H1 (cell line): ENCODE measurements at regions not wholly inside any gene's neighbourhood (a gene's known extent, or its start where the extent isn't known, plus 50 kb on each side); places are given as distances from the start of the nearest gene placed in this dataset.

Experiments
- CTCF ChIA-PET: fragments of 300-600 bp; sonication (Branson Sonifier 250); formaldehyde crosslinking; loops from one replicate; lab custom pipeline; 2021; ENCODE audit not compliant: partially characterized antibody; lab: Charles Lee
- POLR2A ChIA-PET: fragments of 300-600 bp; sonication (Branson Sonifier 250); formaldehyde crosslinking; loops from one replicate; lab custom pipeline; 2021; ENCODE audit warnings: inconsistent platforms; ENCODE audit not compliant: partially characterized antibody; lab: Charles Lee
- DNase-seq, 2 experiments: peaks; one replicate each; pipeline versions ENCODE4 v3.0.0 to v3.0.0-alpha.2; 2010 to 2022; ENCODE audit warnings: low spot score in 2 of 2, low read depth in 1 of 2, mixed read lengths in 1 of 2
- FAIRE-seq: peaks from 2 replicates; lab custom pipeline; 2011; peaks lifted over from hg19 to GRCh38; lab: Jason Lieb, UNC
- H2AFZ ChIP-seq: 2 replicates; pipeline ENCODE4 v1.8.1; 2012; ENCODE audit warnings: low read length, inconsistent platforms
- H2AK5ac ChIP-seq: 2 replicates; pipeline ENCODE4 v1.6.1; 2013; ENCODE audit warnings: low read depth, low read length
- H2BK120ac ChIP-seq: replicated peaks from 2 replicates; pipeline ENCODE3; 2013; ENCODE audit warnings: low read depth, low read length, inconsistent platforms
- H2BK12ac ChIP-seq: 2 replicates; pipeline ENCODE4 v1.6.1; 2013; ENCODE audit warnings: low read depth, low read length
- H2BK15ac ChIP-seq: 2 replicates; pipeline ENCODE4 v1.6.1; 2013; ENCODE audit warnings: low read length
- H2BK20ac ChIP-seq: 2 replicates; pipeline ENCODE4 v1.6.1; 2013; ENCODE audit warnings: low read length
- H2BK5ac ChIP-seq: 2 replicates; pipeline ENCODE4 v1.6.1; 2013; ENCODE audit warnings: low read depth, low read length
- H3K14ac ChIP-seq: 2 replicates; pipeline ENCODE4 v1.6.1; 2013; ENCODE audit warnings: inconsistent platforms; ENCODE audit not compliant: insufficient read length
- H3K18ac ChIP-seq: 2 replicates; pipeline ENCODE4 v1.6.1; 2013; ENCODE audit warnings: low read length; ENCODE audit errors: extremely low read depth
- H3K23ac ChIP-seq: 2 replicates; pipeline ENCODE4 v1.6.1; 2013; ENCODE audit warnings: inconsistent platforms; ENCODE audit not compliant: insufficient read length
- H3K23me2 ChIP-seq: 2 replicates; pipeline ENCODE4 v1.6.1; 2013; ENCODE audit warnings: low read depth, low read length
- H3K27ac ChIP-seq: 2 replicates; pipeline ENCODE4 v1.6.1; 2011; ENCODE audit warnings: low read depth, low read length, inconsistent platforms
- H3K27me3 ChIP-seq, 4 experiments: replicated peaks in 1 of 4; 1 replicate in 1 of 4; 2 replicates in 3 of 4; pipeline versions ENCODE4 v1.6.1 to v1.8.1; 2011 to 2013; ENCODE audit warnings: low read length in 3 of 4, mild to moderate bottlenecking in 3 of 4, inconsistent platforms in 2 of 4, mixed read lengths in 2 of 4, moderate library complexity in 1 of 4; ENCODE audit not compliant: control insufficient read depth in 3 of 4, insufficient read depth in 3 of 4; ENCODE audit errors: extremely low read depth in 1 of 4
- H3K36me3 ChIP-seq, 4 experiments: 2 replicates each; pipeline versions ENCODE4 v1.6.1 to v1.8.1; 2011 to 2013; ENCODE audit warnings: mild to moderate bottlenecking in 4 of 4, low read length in 3 of 4, moderate library complexity in 2 of 4, control low read depth in 1 of 4, inconsistent platforms in 1 of 4; ENCODE audit not compliant: insufficient read depth in 4 of 4, control insufficient read depth in 2 of 4
- H3K4ac ChIP-seq: replicated peaks from 2 replicates; pipeline ENCODE3; 2013; ENCODE audit warnings: low read length, low read depth, mixed read lengths, inconsistent platforms; ENCODE audit not compliant: insufficient read length
- H3K4me1 ChIP-seq, 4 experiments: replicated peaks in 1 of 4; 1 replicate in 1 of 4; 2 replicates in 3 of 4; pipeline versions ENCODE4 v1.6.1 to v1.8.1; 2011 to 2013; ENCODE audit warnings: low read length in 3 of 4, inconsistent platforms in 2 of 4, mixed read lengths in 1 of 4; ENCODE audit not compliant: insufficient read depth in 4 of 4, control insufficient read depth in 3 of 4
- H3K4me2 ChIP-seq, 2 experiments: 2 replicates each; pipeline versions ENCODE4 v1.6.1 to v1.8.1; 2011 to 2013; ENCODE audit warnings: low read depth in 2 of 2, low read length in 2 of 2, control low read depth in 1 of 2, inconsistent platforms in 1 of 2, mild to moderate bottlenecking in 1 of 2; ENCODE audit not compliant: insufficient read depth in 1 of 2
- H3K4me3 ChIP-seq, 4 experiments: fragments of 200-600, 300-600 bp in 1 of 4; sonication (generic), shearing (Covaris generic), sonication (Bioruptor Twin) in 1 of 4; 2 replicates each; pipeline versions ENCODE4 v1.5.1 to v1.8.1; 2011 to 2016; ENCODE audit warnings: low read length in 4 of 4, low read depth in 3 of 4, control low read depth in 2 of 4, inconsistent platforms in 2 of 4, mild to moderate bottlenecking in 2 of 4, mixed read lengths in 1 of 4, moderate library complexity in 1 of 4; ENCODE audit not compliant: insufficient read depth in 2 of 4; ENCODE audit errors: extremely low read depth in 1 of 4
- H3K56ac ChIP-seq: replicated peaks from 2 replicates; pipeline ENCODE3; 2013; ENCODE audit warnings: low read depth, mild to moderate bottlenecking, mixed read lengths, low read length, inconsistent platforms; ENCODE audit not compliant: insufficient read length
- H3K79me1 ChIP-seq: 2 replicates; pipeline ENCODE4 v1.6.1; 2013; ENCODE audit warnings: low read depth, low read length, control low read depth
- H3K79me2 ChIP-seq, 2 experiments: 2 replicates each; pipeline versions ENCODE4 v1.6.1 to v1.8.1; 2012 to 2013; ENCODE audit warnings: low read length in 2 of 2, mild to moderate bottlenecking in 2 of 2, inconsistent platforms in 1 of 2; ENCODE audit not compliant: insufficient read depth in 2 of 2, control insufficient read depth in 1 of 2
- H3K9ac ChIP-seq, 4 experiments: replicated peaks in 1 of 4; 1 replicate in 1 of 4; 2 replicates in 3 of 4; pipeline versions ENCODE4 v1.6.1 to v1.8.1; 2011 to 2013; ENCODE audit warnings: low read depth in 3 of 4, low read length in 3 of 4, control low read depth in 2 of 4, mild to moderate bottlenecking in 2 of 4, moderate library complexity in 2 of 4, inconsistent platforms in 1 of 4; ENCODE audit errors: extremely low read depth in 1 of 4
- H3K9me3 ChIP-seq, 2 experiments: 2 replicates each; pipeline versions ENCODE4 v1.6.1 to v1.8.1; 2012 to 2013; ENCODE audit warnings: mild to moderate bottlenecking in 2 of 2, moderate library complexity in 2 of 2, control low read depth in 1 of 2, inconsistent platforms in 1 of 2, low read depth in 1 of 2, low read length in 1 of 2, mixed read lengths in 1 of 2; ENCODE audit not compliant: insufficient read depth in 2 of 2
- H4K20me1 ChIP-seq, 2 experiments: replicated peaks in 1 of 2; 2 replicates each; pipeline versions ENCODE3 to v1.8.1; 2011 to 2013; ENCODE audit warnings: inconsistent platforms in 2 of 2, low read length in 2 of 2, mild to moderate bottlenecking in 1 of 2; ENCODE audit not compliant: insufficient read depth in 2 of 2, control insufficient read depth in 1 of 2
- H4K5ac ChIP-seq: 2 replicates; pipeline ENCODE4 v1.6.1; 2013; ENCODE audit warnings: low read length, low read depth, mixed read lengths, inconsistent platforms; ENCODE audit not compliant: insufficient read length
- H4K8ac ChIP-seq: 2 replicates; pipeline ENCODE4 v1.8.0; 2013; ENCODE audit warnings: mild to moderate bottlenecking, moderate library complexity, low read length, inconsistent platforms; ENCODE audit not compliant: insufficient read depth; ENCODE audit errors: extremely low read depth
- H4K91ac ChIP-seq: replicated peaks from 2 replicates; pipeline ENCODE3; 2013; ENCODE audit warnings: low read length, mixed read lengths, inconsistent platforms; ENCODE audit not compliant: insufficient read length
- GABPA ChIP-seq: IDR thresholded peaks from 2 replicates; pipeline ENCODE4 v1.6.1; 2011; ENCODE audit warnings: mild to moderate bottlenecking, low read length, moderate library complexity, borderline replicate concordance; ENCODE audit not compliant: insufficient read depth
- HDAC2 ChIP-seq, 2 experiments: fragments of 300-600 bp in 1 of 2; sonication (generic) in 1 of 2; IDR thresholded peaks; 2 replicates each; pipeline ENCODE4 v1.6.1; 2011 to 2012; ENCODE audit warnings: low read depth in 2 of 2, low read length in 2 of 2, mild to moderate bottlenecking in 2 of 2, moderate library complexity in 2 of 2, borderline replicate concordance in 1 of 2, inconsistent platforms in 1 of 2
- HDAC6 ChIP-seq: IDR thresholded peaks from one replicate; pipeline ENCODE4 v1.7.1; 2012; ENCODE audit warnings: low read depth, mild to moderate bottlenecking, inconsistent platforms, low read length, moderate library complexity
- KDM5A ChIP-seq: fragments of 200-600 bp; IDR thresholded peaks from 2 replicates; pipeline ENCODE4 v1.7.1; 2012; ENCODE audit warnings: mild to moderate bottlenecking, low read length, inconsistent platforms, mixed read lengths
- NRF1 ChIP-seq: IDR thresholded peaks from 2 replicates; pipeline ENCODE4 v1.6.1; 2011; ENCODE audit warnings: mild to moderate bottlenecking, low read depth, low read length, improper control_type of control experiment
- POU5F1 ChIP-seq: IDR thresholded peaks from 2 replicates; pipeline ENCODE4 v1.6.1; 2011; ENCODE audit warnings: low read depth, mild to moderate bottlenecking, low read length, moderate library complexity
- RFX5 ChIP-seq: IDR thresholded peaks from 2 replicates; pipeline ENCODE4 v1.6.1; 2011; ENCODE audit warnings: low read depth, low read length, improper control_type of control experiment, borderline replicate concordance
- RXRA ChIP-seq: IDR thresholded peaks from 2 replicates; pipeline ENCODE4 v1.6.1; 2011; ENCODE audit warnings: low read depth, mild to moderate bottlenecking, low read length, moderate library complexity; ENCODE audit not compliant: insufficient read depth
- SP4 ChIP-seq: IDR thresholded peaks from 2 replicates; pipeline ENCODE4 v1.6.1; 2012; ENCODE audit warnings: low read length, inconsistent platforms
- WGBS, 2 experiments: shearing (Covaris generic) in 1 of 2; methylation state at CpG; one replicate each; pipeline versions ENCODE4 v1.1.6 to v1.1.7; 2013 to 2015; ENCODE audit warnings: low lambda C conversion rate in 2 of 2, mixed read lengths in 2 of 2, inconsistent platforms in 1 of 2, low coverage in 1 of 2, missing lambda C conversion rate in 1 of 2; ENCODE audit not compliant: insufficient replicate concordance in 2 of 2, insufficient coverage in 1 of 2, insufficient read length in 1 of 2; ENCODE audit errors: extremely low coverage in 1 of 2, missing lambda C conversion rate in 1 of 2; 5-methylcytosine and 5-hydroxymethylcytosine counted together

DNA sequence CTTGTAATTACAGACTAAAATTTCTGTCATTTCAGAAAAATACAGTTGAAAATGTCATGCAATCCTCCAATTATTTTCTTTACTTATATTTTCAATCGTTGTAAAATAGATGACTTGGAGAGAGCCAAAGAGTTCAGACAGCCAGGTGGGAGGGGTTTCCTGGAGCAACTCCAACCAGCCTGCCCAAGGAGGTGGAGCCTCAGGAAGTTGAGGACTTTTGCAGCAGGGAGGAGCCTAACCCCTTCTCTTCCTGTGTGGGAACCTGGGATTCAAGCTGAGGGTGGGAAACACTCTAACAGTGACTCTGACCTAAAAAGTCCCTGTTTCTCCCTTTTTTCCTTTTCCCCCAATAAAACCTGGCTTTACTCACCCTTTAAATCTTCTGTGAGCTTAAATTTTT is 72.2 kb upstream of the GABRG1 start:
- Histone ChIP-seq H2BK20ac (no peak overlapping the region), H3K18ac (no peak overlapping the region)
- no peak for TF ChIP-seq GABPA
- TF ChIP-seq SP4: no peak
- no peak for TF ChIP-seq RXRA
- TF ChIP-seq HDAC6: no peak
- no peak for TF ChIP-seq POU5F1
- TF ChIP-seq RFX5: no peak
- no peak for TF ChIP-seq HDAC2 (IDR thresholded peaks at IDR 0.05; ENCODE audit: borderline replicate concordance in 1 of 2, low read depth in 2 of 2, low read length in 2 of 2)
- no peak for TF ChIP-seq NRF1
- no peak for TF ChIP-seq KDM5A
- TF ChIP-seq, all 59 proteins: peak for 0
- Histone ChIP-seq H3K4me1 (no peaks in the 10 kb centered on the region), H3K4me2 (no peak overlapping the region), H3K14ac (no peak overlapping the region), H2BK12ac (no peak overlapping the region), H2BK120ac (no peak overlapping the region), H4K91ac (no peak overlapping the region), H2AFZ (peak overlapping the region; percentile 63; the same call in 1 of the 2 replicates), H3K27ac (no peak overlapping the region), H2AK5ac (no peak overlapping the region), H3K4ac (no peak overlapping the region), H2BK15ac (no peak overlapping the region), H3K27me3 (no peaks in the 10 kb centered on the region), H3K9ac (no peak overlapping the region), H4K8ac (no peak overlapping the region), H3K23me2 (no peaks in the 10 kb centered on the region), H3K36me3 (no peaks in the 10 kb centered on the region), H3K4me3 (no peak overlapping the region), H4K20me1 (no peaks in the 10 kb centered on the region), H3K23ac (no peak overlapping the region), H3K9me3 (peaks cover 3% of the 10 kb centered on the region in 2 experiments; a peak in 3 of 4 replicates), H2BK5ac (no peak overlapping the region), H3K56ac (no peak overlapping the region), H3K79me2 (no peaks in the 10 kb centered on the region), H3K79me1 (no peaks in the 10 kb centered on the region), H4K5ac (no peak overlapping the region)
- 79% methylated on average over 1 of the region's 1 CpG; no CpG with 5 or more reads in 1 of the 2 experiments for WGBS, 2 experiments
- FAIRE-seq (no peak), DNase-seq (no peak)
- ChIA-PET CTCF (no interaction called here), POLR2A (no interaction called here)
